K562 (cell line): ENCODE measurements at regions not wholly inside any gene's neighbourhood (a gene's known extent, or its start where the extent isn't known, plus 50 kb on each side); places are given as distances from the start of the nearest gene placed in this dataset.

Experiments
- ATAC-seq: fragments of 200-7000 bp; cut with Tn5 transposase; 3 replicates; pipeline ENCODE4 v1.9.1; 2020; ENCODE audit warnings: moderate library complexity
- BruUV-seq: library from RNA; stranded (reverse); fragments of 400-500 nt; replicated peaks from 2 replicates; lab custom pipeline; 2021; lab: Mats Ljungman, UMichigan
- CTCF ChIA-PET: fragments of 300-600 bp; formaldehyde crosslinking; extraction: SDS; loops from one replicate; lab custom pipeline; 2021; ENCODE audit warnings: low intra/inter-chr PET ratio; lab: Yijun Ruan, JAX
- POLR2A ChIA-PET: fragments of 300-600, 350-650 bp; sonication (Branson Sonifier 250); formaldehyde crosslinking; extraction: SDS; loops from one replicate; lab custom pipeline; 2021; ENCODE audit warnings: antibody characterized with exemption, inconsistent platforms; lab: Yijun Ruan, JAX
- DNase-seq, 4 experiments: peaks; one replicate each; pipeline versions ENCODE4 v3.0.0 to v3.0.0-alpha.2; 2011 to 2018; ENCODE audit warnings: low spot score in 3 of 4, mixed read lengths in 3 of 4; ENCODE audit errors: extremely low read depth in 1 of 4
- FAIRE-seq: peaks from 2 replicates; lab custom pipeline; 2011; peaks lifted over from hg19 to GRCh38; lab: Jason Lieb, UNC
- H2AFZ ChIP-seq: 2 replicates; pipeline ENCODE4 v1.6.0; 2011; ENCODE audit warnings: low read depth, low read length, control low read depth, inconsistent platforms
- H3K27ac ChIP-seq: fragments of 200-600 bp; 3 replicates; pipeline ENCODE4 v1.8.0; 2011; ENCODE audit warnings: low read depth, mild to moderate bottlenecking, control low read depth, inconsistent platforms, low read length, moderate library complexity, mixed read lengths; ENCODE audit errors: extremely low read depth
- H3K27me3 ChIP-seq, 2 experiments: fragments of 300-600 bp in 1 of 2; 2 replicates in 1 of 2; 3 replicates in 1 of 2; pipeline versions ENCODE4 v1.6.0 to v1.8.0; 2011; ENCODE audit warnings: inconsistent platforms in 2 of 2, low read length in 2 of 2, mild to moderate bottlenecking in 1 of 2, mixed read lengths in 1 of 2, moderate library complexity in 1 of 2; ENCODE audit not compliant: control insufficient read depth in 2 of 2, insufficient read depth in 2 of 2
- H3K36me3 ChIP-seq: fragments of 300-600 bp; 3 replicates; pipeline ENCODE4 v1.8.0; 2011; ENCODE audit warnings: mild to moderate bottlenecking, low read length, inconsistent platforms; ENCODE audit not compliant: control insufficient read depth, insufficient read depth
- H3K4me1 ChIP-seq, 2 experiments: fragments of 200-600 bp in 1 of 2; replicated peaks in 1 of 2; 2 replicates in 1 of 2; 3 replicates in 1 of 2; pipeline versions ENCODE4 v1.5.1 to v1.8.0; 2011; ENCODE audit warnings: inconsistent platforms in 2 of 2, low read length in 2 of 2, mild to moderate bottlenecking in 1 of 2, mixed read lengths in 1 of 2, moderate library complexity in 1 of 2; ENCODE audit not compliant: control insufficient read depth in 2 of 2, insufficient read depth in 2 of 2
- H3K4me2 ChIP-seq: 2 replicates; pipeline ENCODE4 v1.6.1; 2011; ENCODE audit warnings: low read length, control low read depth, inconsistent platforms, mixed read lengths; ENCODE audit not compliant: insufficient read depth
- H3K4me3 ChIP-seq: fragments of 200-600 bp; sonication (generic), shearing (Covaris generic); 2 replicates; pipeline ENCODE4 v1.5.1; 2016; ENCODE audit warnings: control low read depth, inconsistent platforms
- H3K79me2 ChIP-seq: fragments of 200-600 bp; 3 replicates; pipeline ENCODE4 v1.8.0; 2011; ENCODE audit warnings: low read length, inconsistent platforms; ENCODE audit not compliant: control insufficient read depth, insufficient read depth
- H3K9ac ChIP-seq, 2 experiments: 2 replicates each; pipeline versions ENCODE4 v1.6.0 to v1.6.1; 2011; ENCODE audit warnings: low read depth in 2 of 2, low read length in 2 of 2, control low read depth in 1 of 2, inconsistent platforms in 1 of 2, mild to moderate bottlenecking in 1 of 2, mixed read lengths in 1 of 2; ENCODE audit not compliant: insufficient read depth in 1 of 2
- H3K9me1 ChIP-seq: one replicate; pipeline ENCODE4 v1.6.0; 2011; ENCODE audit warnings: inconsistent platforms, mild to moderate bottlenecking, low read length, moderate library complexity; ENCODE audit not compliant: control insufficient read depth, insufficient read depth
- H3K9me3 ChIP-seq: replicated peaks from 2 replicates; pipeline ENCODE4 v1.5.1; 2011; ENCODE audit warnings: low read depth, low read length, inconsistent platforms; ENCODE audit not compliant: control insufficient read depth, insufficient read depth
- H4K20me1 ChIP-seq: replicated peaks from 2 replicates; pipeline ENCODE4 v1.6.1; 2011; ENCODE audit warnings: low read length, inconsistent platforms, mixed read lengths; ENCODE audit not compliant: control insufficient read depth, insufficient read depth
- CHD1 ChIP-seq: fragments of 200-600 bp; sonication (generic); IDR thresholded peaks from one replicate; pipeline ENCODE4 v1.6.1; 2012; ENCODE audit warnings: mild to moderate bottlenecking, moderate library complexity, low read length, inconsistent platforms
- E4F1 ChIP-seq: fragments of 250-450 bp; sonication (Bioruptor Pico); IDR thresholded peaks from 2 replicates; pipeline ENCODE4 v1.5.0; 2021; ENCODE audit warnings: mild to moderate bottlenecking, borderline replicate concordance
- HMBOX1 ChIP-seq: sonication (generic); IDR thresholded peaks from 2 replicates; pipeline ENCODE4 v1.6.1; 2016
- HMG20B ChIP-seq: fragments of 250-450 bp; sonication (Bioruptor Pico); IDR thresholded peaks from 2 replicates; pipeline ENCODE4 v1.5.0; 2021; ENCODE audit warnings: mild to moderate bottlenecking
- KDM5B ChIP-seq: fragments of 200-600 bp; sonication (generic); IDR thresholded peaks from 2 replicates; pipeline ENCODE4 v1.6.1; 2012; ENCODE audit warnings: low read depth, mild to moderate bottlenecking, moderate library complexity, low read length, control low read depth, inconsistent platforms; ENCODE audit not compliant: insufficient replicate concordance
- NR1H2 ChIP-seq: sonication (generic); formaldehyde crosslinking; IDR thresholded peaks from 2 replicates; pipeline ENCODE4 v1.4.0; 2020; ENCODE audit warnings: mild to moderate bottlenecking, missing genetic modification reagents
- RBM15 ChIP-seq: fragments of 200-400 bp; formaldehyde crosslinking; IDR thresholded peaks from 2 replicates; pipeline ENCODE4 v1.6.1; 2018; ENCODE audit warnings: mild to moderate bottlenecking, low read length, moderate library complexity; ENCODE audit not compliant: insufficient read depth
- RBM25 ChIP-seq: fragments of 200-400 bp; formaldehyde crosslinking; IDR thresholded peaks from 2 replicates; pipeline ENCODE4 v1.6.1; 2018; ENCODE audit warnings: low read length, low read depth, moderate library complexity; ENCODE audit not compliant: severe bottlenecking
- SIRT6 ChIP-seq: IDR thresholded peaks from one replicate; pipeline ENCODE4 v1.6.1; 2012; ENCODE audit warnings: low read depth, mild to moderate bottlenecking, control low read depth, inconsistent platforms, low read length, moderate library complexity
- SUPT5H ChIP-seq: fragments of 450-650 bp; IDR thresholded peaks from 2 replicates; pipeline ENCODE4 v1.6.1; 2016
- ZNF318 ChIP-seq, 2 experiments: fragments of 450-650 bp; IDR thresholded peaks; 2 replicates each; pipeline ENCODE4 v1.6.1; 2016; ENCODE audit warnings: mild to moderate bottlenecking in 2 of 2, borderline replicate concordance in 1 of 2, low read depth in 1 of 2, moderate library complexity in 1 of 2
- ZNF76 ChIP-seq: fragments of 250-450 bp; sonication (Bioruptor Pico); IDR thresholded peaks from 2 replicates; pipeline ENCODE4 v1.4.0; 2020; ENCODE audit warnings: mild to moderate bottlenecking, moderate library complexity, borderline replicate concordance
- WGBS: fragments of 100-300 bp; shearing (Covaris generic); methylation state at CpG from one replicate; pipeline ENCODE4 v1.1.6; 2016; ENCODE audit warnings: low coverage, mixed read lengths; ENCODE audit not compliant: insufficient coverage; ENCODE audit errors: missing lambda C conversion rate; 5-methylcytosine and 5-hydroxymethylcytosine counted together
- in situ Hi-C: fragments of 300-500 bp; cut with MboI; formaldehyde crosslinking; loops from 4 replicates; pipeline ENCODE4 v1.15.0; 2018; ENCODE audit warnings: inconsistent platforms, mixed read lengths
- intact Hi-C: fragments of 100-400 bp; cut with micrococcal nuclease; formaldehyde crosslinking; loops from 2 replicates; pipeline ENCODE4 v1.14.2; 2022

GRCh38 chr10:10460451-10460850, 557.2 kb upstream of the CELF2 start:
- H3K4me3 ChIP-seq = no peak overlapping the region
- no peaks in the 10 kb centered on the region for H3K9me1 ChIP-seq
- no peaks in the 10 kb centered on the region for H3K9me3 ChIP-seq
- no peak for DNase-seq
- ATAC-seq = no peak
- ChIA-PET POLR2A (no interaction called here), CTCF (no interaction called here)
- no peak for FAIRE-seq
- intact Hi-C loops = no loop called here
- no peaks in the 10 kb centered on the region for H3K79me2 ChIP-seq
- H3K4me2 ChIP-seq = no peak overlapping the region
- BruUV-seq = no TSS peak
- no peaks in the 10 kb centered on the region for H3K4me1 ChIP-seq
- H3K27me3 ChIP-seq = no peaks in the 10 kb centered on the region
- no peak overlapping the region for H3K9ac ChIP-seq
- H2AFZ ChIP-seq = no peak overlapping the region
- no peaks in the 10 kb centered on the region for H4K20me1 ChIP-seq
- H3K27ac ChIP-seq = no peak overlapping the region
- WGBS = 0% methylated on average over 1 of the region's 1 CpG
- no peaks in the 10 kb centered on the region for H3K36me3 ChIP-seq
- in situ Hi-C loops = no loop called here
- TF ChIP-seq RBM15 (no peak), RBM25 (no peak), HMBOX1 (no peak), SUPT5H (no peak), NR1H2 (CRISPR knock-in tag) (no peak), CHD1 (no peak), ZNF76 (no peak), E4F1 (CRISPR knock-in tag) (no peak), KDM5B (no peak), SIRT6 (no peak), HMG20B (no peak), ZNF318 (IDR thresholded peaks at IDR 0.05; ENCODE audit: borderline replicate concordance in 1 of 2, low read depth in 1 of 2) (no peak)
